Cardiac septum (tissue), 1 donor: ENCODE measurements at regions not wholly inside any gene's neighbourhood (a gene's known extent, or its start where the extent isn't known, plus 50 kb on each side); places are given as distances from the start of the nearest gene placed in this dataset.
"Not testable (repeated sequence)": the region's sequence is repeated elsewhere in the genome, so short reads cannot be mapped to it uniquely, and the experiment has no call there.

Experiments used
- DNase-seq: peaks from one replicate; pipeline ENCODE4 v3.0.0-alpha.2; 2020; ENCODE audit warnings: low spot score
- intact Hi-C: fragments of 100-400 bp; cut with DNase I; formaldehyde crosslinking; loops from one replicate; pipeline ENCODE4 v1.14.0; 2022
- donor health status: DM: no; HTN: no; CAD: no.

DNA sequence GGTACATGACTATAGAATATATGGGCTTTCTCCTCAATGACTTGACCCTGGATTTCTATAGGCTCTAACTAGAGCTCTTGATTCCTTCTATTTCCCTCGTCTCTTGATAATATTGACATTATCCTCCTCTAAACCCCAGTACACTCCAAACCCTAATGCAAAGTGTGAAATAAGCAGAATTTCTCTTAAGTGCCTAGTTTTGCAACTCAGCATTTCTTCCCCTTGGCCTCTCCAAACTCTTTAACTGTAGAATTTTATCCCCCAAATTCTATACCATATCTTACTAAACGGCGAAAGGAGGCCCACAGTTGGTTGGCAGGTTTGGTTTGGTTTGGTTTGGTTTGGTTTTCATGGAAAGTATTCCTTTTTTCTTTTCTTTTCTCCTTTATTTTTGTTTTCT lies 498.7 kb downstream of the CCER1 start:
- intact Hi-C loops: no loop called here
- DNase-seq: no peak

GRCh38 chr12:90455756-90456155 lies 499.2 kb downstream of the CCER1 start:
- DNase-seq: no peak
- intact Hi-C loops: no loop called here

DNA sequence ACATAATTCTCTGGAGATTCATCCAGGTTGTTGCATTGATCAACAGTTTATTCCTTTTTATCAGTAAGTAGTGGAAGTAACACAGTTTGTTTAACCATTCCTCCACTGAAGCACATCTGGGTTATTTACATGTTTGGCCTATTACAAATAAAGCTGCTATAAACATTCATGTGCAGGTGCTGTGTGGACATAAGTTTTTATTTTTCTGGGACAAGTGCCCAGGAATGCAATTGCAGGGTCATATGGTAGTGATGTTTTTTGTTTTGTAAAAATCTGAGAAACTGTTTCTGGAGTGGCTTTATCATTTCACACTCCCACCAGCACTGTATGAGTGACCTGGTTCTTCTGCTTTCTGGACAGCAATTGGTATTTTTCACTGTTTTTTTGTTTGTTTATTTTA lies 505.4 kb downstream of the CCER1 start:
- DNase-seq: no peak
- intact Hi-C loops: no loop called here

GRCh38 chr12:90443466-90443865 lies 511.5 kb downstream of the CCER1 start:
- DNase-seq, intact Hi-C loops: not testable (repeated sequence)

DNA sequence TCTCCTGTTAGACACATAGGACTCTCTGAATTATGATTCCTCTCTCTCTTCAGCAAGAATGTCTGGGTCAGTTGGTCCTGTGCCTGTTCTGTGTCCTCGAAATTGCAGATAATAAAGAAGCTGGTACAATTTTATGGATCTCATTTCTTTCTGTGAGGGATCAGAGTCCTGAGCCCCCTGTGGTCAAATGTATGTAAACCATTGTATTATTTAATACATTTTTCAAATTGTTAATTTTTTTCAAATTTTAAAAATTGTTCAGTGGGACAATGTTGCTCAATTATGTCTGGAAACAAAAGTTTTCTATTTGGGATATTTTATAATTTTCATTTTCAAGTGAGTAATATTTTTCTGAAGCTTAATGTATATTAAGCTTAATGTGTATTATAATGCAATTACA lies 513.5 kb downstream of the CCER1 start:
- intact Hi-C loops: no loop called here
- no peak for DNase-seq

DNA sequence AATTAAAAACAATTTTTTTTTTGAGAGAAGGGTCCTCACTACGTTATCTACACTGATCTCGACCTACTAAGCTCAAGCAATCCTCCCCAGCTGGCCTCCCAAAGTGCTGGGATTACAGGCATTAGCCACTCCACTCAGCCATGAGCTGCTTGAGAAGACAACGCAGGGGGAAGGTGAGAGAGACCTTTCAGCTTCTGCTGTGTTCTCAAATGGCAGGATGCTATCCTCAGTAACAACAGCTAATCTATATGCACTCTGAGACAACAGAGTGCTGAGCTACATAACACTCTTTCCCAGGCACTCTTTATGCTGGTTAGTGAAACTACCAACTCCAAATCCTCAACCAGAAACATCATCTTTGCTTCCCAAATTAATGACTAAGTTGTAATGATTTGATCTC lies 526.1 kb downstream of the CCER1 start:
- intact Hi-C loops: no loop called here
- no peak for DNase-seq

- intact Hi-C loops: no loop called here
- no peak for DNase-seq
These were observed 526.5 kb downstream of the CCER1 start for GRCh38 chr12:90428465-90428864.

DNA sequence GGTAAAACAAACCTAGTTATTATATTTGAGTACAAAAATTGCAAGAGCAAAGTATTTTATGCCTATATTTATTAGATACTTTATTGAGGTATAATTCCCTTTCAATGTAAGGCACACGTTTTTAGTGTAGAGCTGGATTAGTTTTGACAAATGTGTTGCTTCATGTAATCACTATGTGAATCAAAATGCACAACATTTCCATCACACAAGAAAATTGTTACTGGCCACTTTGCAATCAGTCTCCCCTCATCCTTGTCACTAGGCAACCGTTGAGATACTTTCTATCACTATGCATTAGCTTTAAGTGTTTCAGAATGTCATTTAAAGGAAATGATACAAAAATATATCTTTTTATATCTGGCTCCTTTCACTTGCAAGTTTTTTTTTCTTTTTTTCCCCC lies 531.0 kb downstream of the CCER1 start:
- DNase-seq: no peak
- intact Hi-C loops: no loop called here

DNA sequence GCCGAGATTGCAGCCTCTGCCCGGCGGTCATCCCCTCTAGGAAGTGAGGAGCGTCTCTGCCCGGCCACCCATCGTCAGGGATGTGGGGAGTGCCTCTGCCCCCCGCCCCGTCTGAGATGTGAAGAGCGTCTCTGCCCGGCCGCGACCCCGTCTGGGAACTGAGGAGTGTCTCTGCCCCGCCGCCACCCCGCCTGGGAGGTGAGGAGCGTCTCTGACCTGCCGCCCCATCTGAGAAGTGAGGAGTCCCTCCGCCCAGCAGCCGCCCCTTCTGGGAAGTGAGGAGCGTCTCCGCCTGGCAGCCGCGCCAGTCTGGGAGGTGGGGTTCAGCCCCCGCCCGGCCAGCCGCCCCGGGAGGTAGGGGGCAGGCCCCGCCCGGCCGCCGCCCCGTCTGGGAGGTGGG lies 544.0 kb downstream of the CCER1 start:
- intact Hi-C loops: no loop called here

DNA sequence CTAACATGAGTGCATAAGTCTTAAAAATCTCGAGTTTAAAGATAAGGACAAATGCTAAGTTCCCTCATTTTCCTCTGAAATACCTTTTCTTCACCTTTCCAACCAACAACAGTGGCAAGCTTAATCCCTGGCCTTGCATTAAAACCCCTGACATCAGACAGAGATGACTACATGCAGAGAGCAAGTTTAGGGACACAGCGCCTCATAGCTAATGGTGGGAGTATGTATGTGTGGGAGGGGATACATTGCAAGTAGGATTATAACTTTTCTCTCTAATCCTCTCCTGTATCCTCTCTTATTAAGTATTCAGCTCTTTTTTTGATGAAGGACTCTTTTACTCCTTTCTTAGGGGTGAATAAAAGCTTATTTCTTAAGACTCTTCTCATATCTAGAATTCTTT lies 547.1 kb downstream of the CCER1 start:
- intact Hi-C loops: no loop called here
- no peak for DNase-seq

More for the DNA sequence above, 544.0 kb downstream of the CCER1 start:
- DNase-seq: no peak

GRCh38 chr12:90404071-90404470 lies 550.9 kb downstream of the CCER1 start:
- DNase-seq: no peak
- intact Hi-C loops: no loop called here

DNA sequence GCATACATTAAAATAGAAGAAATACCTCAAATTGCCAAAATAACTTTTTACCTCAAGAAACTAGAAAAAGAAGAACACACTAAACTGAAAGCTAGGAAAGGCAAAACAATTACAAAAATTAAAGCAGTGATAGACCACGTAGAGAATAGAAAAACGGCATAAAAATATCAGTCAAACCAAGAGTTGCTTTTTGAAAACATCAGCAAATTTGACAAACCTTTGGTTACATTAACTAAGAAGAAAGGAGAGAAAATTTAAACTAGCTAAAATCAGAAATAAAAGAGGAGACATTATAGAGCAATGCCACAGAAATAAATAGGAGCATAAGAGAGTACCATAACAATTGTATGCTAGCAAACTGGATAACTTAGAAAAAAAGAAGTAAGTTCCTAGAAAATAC lies 553.8 kb downstream of the CCER1 start:
- intact Hi-C loops: no loop called here
- DNase-seq: no peak

GRCh38 chr12:90399357-90399756 lies 555.6 kb downstream of the CCER1 start:
- DNase-seq: no peak
- intact Hi-C loops: no loop called here

- no peak for DNase-seq
- intact Hi-C loops: no loop called here
These were observed 556.6 kb downstream of the CCER1 start for GRCh38 chr12:90398285-90398836.

GRCh38 chr12:90396556-90396955 lies 558.4 kb downstream of the CCER1 start:
- DNase-seq: no peak
- intact Hi-C loops: no loop called here

DNA sequence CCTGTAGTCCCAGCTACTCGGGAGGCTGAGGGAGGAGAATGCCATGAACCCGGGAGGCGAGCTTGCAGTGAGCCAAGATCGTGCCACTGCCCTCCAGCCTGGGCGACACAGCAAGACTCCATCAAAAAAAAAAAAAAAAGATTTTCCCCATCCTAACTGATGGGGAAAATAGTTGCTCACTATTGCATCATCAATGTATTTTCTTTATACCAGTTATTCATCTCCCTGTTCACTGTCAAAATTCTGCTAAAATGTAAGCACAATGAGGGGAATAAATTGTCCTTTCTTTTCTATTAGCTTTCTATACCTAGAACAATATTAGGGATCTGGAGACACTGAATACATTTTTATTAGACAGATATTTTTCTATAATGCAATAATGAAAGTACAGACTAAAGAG lies 561.3 kb downstream of the CCER1 start:
- intact Hi-C loops: no loop called here
- DNase-seq: no peak

GRCh38 chr12:90393089-90393488 lies 561.9 kb downstream of the CCER1 start:
- intact Hi-C loops: no loop called here
- no peak for DNase-seq

DNA sequence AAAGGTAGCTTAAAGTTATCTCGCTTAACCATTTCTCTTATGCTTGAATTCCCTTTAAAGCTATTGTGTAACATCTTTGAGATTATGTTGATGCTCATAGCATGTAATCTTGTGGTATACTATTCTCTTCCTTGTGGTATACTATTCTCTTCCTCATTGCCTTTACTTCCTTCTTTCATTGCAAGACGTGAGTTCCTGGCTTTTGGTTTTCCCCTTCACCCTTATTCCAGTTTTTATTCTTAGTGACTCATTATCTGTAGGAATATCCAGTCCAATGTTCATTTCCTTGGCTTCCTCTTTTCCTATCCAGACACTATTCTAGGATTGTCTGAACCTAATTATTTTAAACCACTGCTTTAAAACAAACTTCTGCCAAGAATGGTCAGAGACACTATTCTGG lies 564.0 kb downstream of the CCER1 start:
- intact Hi-C loops: no loop called here
- no peak for DNase-seq

DNA sequence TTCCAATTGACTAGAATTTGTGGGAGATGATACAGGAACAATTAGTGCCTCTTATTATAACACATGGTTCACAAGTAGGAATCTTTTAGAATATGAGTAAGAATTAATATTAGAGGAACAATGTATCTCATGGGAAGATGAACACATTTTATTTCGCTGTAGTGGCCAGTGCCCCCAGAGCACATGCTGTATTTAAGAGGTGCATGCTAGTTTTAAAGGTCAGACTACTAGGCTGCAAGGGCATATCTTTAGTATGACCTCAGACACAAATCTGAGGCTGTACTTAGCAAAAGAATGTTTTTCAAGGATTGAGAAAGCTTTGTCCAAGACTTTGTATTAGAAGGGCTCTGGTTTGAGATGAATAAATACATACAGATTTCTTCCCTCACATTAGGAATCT lies 586.9 kb downstream of the CCER1 start:
- intact Hi-C loops: no loop called here
- DNase-seq: no peak

GRCh38 chr12:90366286-90366685 lies 588.7 kb downstream of the CCER1 start:
- intact Hi-C loops: no loop called here
- DNase-seq: no peak

DNA sequence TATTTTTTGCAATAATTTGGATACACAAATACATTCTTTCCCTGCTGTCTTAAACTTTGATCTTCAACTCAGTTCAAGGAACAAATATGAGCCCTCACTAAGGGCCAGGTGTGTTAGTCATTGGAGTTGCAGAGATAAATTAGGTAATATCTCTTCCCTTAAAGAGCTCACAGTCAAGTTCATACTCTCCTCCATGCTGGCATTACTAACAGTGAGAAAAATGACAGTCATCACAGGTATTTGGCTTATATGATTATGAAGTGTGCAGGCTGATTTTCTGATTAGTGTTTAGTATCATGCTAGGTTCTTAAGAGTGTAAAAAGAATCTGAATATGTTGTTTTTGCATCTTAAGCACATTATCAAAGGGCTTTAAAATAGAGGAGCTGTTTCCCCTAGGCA lies 594.7 kb downstream of the CCER1 start:
- intact Hi-C loops: no loop called here
- no peak for DNase-seq

DNA sequence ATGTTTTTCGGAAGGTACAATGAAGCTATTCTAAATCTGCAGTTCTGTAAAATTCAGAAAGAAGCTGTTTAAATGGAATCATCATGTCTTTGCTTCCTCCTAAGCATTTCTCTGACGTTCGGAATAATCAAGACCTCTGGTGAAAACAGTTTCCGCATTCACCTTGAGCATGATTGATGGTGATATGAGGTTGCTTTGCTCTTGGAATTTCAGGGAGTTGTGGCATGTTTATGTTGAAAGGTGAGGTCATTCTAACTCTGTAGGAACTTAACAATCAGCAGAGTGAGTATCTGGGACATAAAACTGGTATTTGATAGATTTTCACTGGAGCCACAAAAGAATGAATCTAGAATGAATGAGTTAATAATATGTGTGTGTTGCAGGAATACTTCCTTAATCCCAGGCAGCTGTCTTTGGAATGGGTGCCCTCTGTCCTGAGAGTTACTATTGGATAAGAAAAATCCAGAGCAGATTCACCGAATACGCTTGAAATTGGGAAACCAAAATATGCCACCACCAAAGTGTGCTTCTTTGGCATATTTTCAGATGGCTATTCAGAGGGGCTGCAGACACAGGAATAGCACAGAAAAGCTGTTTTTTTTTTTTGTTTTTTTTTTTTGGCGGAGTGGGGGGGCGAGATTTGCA lies 599.1 kb downstream of the CCER1 start:
- intact Hi-C loops: no loop called here
- DNase-seq: no peak
